Stimulated activated CD4-positive, alpha-beta T cell treated with anti-CD3 and anti-CD28 coated beads, Interleukin-4, amount 100 ng/mL, for 1 hour (primary cell): ENCODE measurements at regions not wholly inside any gene's neighbourhood (a gene's known extent, or its start where the extent isn't known, plus 50 kb on each side); places are given as distances from the start of the nearest gene placed in this dataset.

Experiments
- DNase-seq: peaks from one replicate; pipeline ENCODE4 v3.0.0-alpha.2; 2020

- no peak for DNase-seq
Measured at GRCh38 chrX:16222151-16222550, 54.9 kb downstream of the MAGEB17 start.

- DNase-seq: no peak
Measured at GRCh38 chrX:16223385-16223784, 56.1 kb downstream of the MAGEB17 start.

GRCh38 chrX:16239211-16239610 lies 71.9 kb downstream of the MAGEB17 start:
- no peak for DNase-seq

- no peak for DNase-seq
Measured at GRCh38 chrX:16240231-16240905, 73.1 kb downstream of the MAGEB17 start.

- no peak for DNase-seq
Measured at GRCh38 chrX:16240968-16241367, 73.7 kb downstream of the MAGEB17 start.

GRCh38 chrX:16250296-16250695 lies 83.0 kb downstream of the MAGEB17 start:
- no peak for DNase-seq

GRCh38 chrX:16251782-16252181 lies 84.5 kb downstream of the MAGEB17 start:
- DNase-seq: no peak

GRCh38 chrX:16258882-16259281 lies 91.6 kb downstream of the MAGEB17 start:
- no peak for DNase-seq

GRCh38 chrX:16267431-16267830 lies 100.2 kb downstream of the MAGEB17 start:
- no peak for DNase-seq

- DNase-seq: no peak
Measured at GRCh38 chrX:16268206-16268605, 100.9 kb downstream of the MAGEB17 start.

- peak; percentile 1 for DNase-seq
Measured at GRCh38 chrX:16278927-16279326, 111.6 kb downstream of the MAGEB17 start.

- DNase-seq: no peak
Measured at GRCh38 chrX:16282209-16282608, 114.9 kb downstream of the MAGEB17 start.

- no peak for DNase-seq
Measured at GRCh38 chrX:16284842-16285241, 117.6 kb downstream of the MAGEB17 start.

- no peak for DNase-seq
Measured at GRCh38 chrX:16290997-16291396, 123.7 kb downstream of the MAGEB17 start.

GRCh38 chrX:16300831-16301230 lies 133.6 kb downstream of the MAGEB17 start:
- no peak for DNase-seq

- DNase-seq: no peak
Measured at GRCh38 chrX:16304751-16305150, 137.5 kb downstream of the MAGEB17 start.

- DNase-seq: no peak
Measured at GRCh38 chrX:16305187-16305586, 137.9 kb downstream of the MAGEB17 start.

GRCh38 chrX:16307950-16308349 lies 140.7 kb downstream of the MAGEB17 start:
- no peak for DNase-seq

GRCh38 chrX:16308773-16309172 lies 141.5 kb downstream of the MAGEB17 start:
- DNase-seq: no peak

GRCh38 chrX:16310326-16310725 lies 143.0 kb downstream of the MAGEB17 start:
- DNase-seq: no peak

GRCh38 chrX:16311671-16312070 lies 144.4 kb downstream of the MAGEB17 start:
- DNase-seq: no peak

GRCh38 chrX:16312761-16313623 lies 145.7 kb downstream of the MAGEB17 start:
- no peak for DNase-seq

- DNase-seq: no peak
Measured at GRCh38 chrX:16316331-16316730, 149.1 kb downstream of the MAGEB17 start.

- no peak for DNase-seq
Measured at GRCh38 chrX:16319929-16320328, 152.6 kb downstream of the MAGEB17 start.
